Glutamatergic neuron (in vitro differentiated cells): ENCODE measurements at regions not wholly inside any gene's neighbourhood (a gene's known extent, or its start where the extent isn't known, plus 50 kb on each side); places are given as distances from the start of the nearest gene placed in this dataset.

Experiments
- DNase-seq: peaks from one replicate; pipeline ENCODE4 v3.0.0; 2022
- H3K27ac Mint-ChIP-seq: one replicate; pipeline ENCODE4 v1.8.0; 2020; ENCODE audit warnings: mild to moderate bottlenecking, mixed read lengths, inconsistent platforms; ENCODE audit not compliant: unreplicated experiment
- H3K27me3 Mint-ChIP-seq: one replicate; pipeline ENCODE4 v1.8.0; 2020; ENCODE audit warnings: mild to moderate bottlenecking, moderate library complexity, mixed read lengths, inconsistent platforms; ENCODE audit not compliant: unreplicated experiment
- H3K36me3 Mint-ChIP-seq: one replicate; pipeline ENCODE4 v1.8.0; 2020; ENCODE audit warnings: mild to moderate bottlenecking, mixed read lengths, inconsistent platforms; ENCODE audit not compliant: unreplicated experiment
- H3K4me1 Mint-ChIP-seq: one replicate; pipeline ENCODE4 v1.8.0; 2020; ENCODE audit warnings: mild to moderate bottlenecking, low read depth, mixed read lengths, inconsistent platforms; ENCODE audit not compliant: unreplicated experiment
- H3K4me3 Mint-ChIP-seq: one replicate; pipeline ENCODE4 v1.8.0; 2020; ENCODE audit warnings: mild to moderate bottlenecking, mixed read lengths, inconsistent platforms; ENCODE audit not compliant: unreplicated experiment
- H3K9me3 Mint-ChIP-seq: one replicate; pipeline ENCODE4 v1.8.0; 2020; ENCODE audit warnings: mild to moderate bottlenecking, moderate library complexity, mixed read lengths, inconsistent platforms; ENCODE audit not compliant: unreplicated experiment
- CTCF ChIP-seq: fragments of 200-600 bp; sonication (generic); IDR thresholded peaks from one replicate; pipeline ENCODE4 v1.5.0; 2021; ENCODE audit not compliant: partially characterized antibody, unreplicated experiment

DNA sequence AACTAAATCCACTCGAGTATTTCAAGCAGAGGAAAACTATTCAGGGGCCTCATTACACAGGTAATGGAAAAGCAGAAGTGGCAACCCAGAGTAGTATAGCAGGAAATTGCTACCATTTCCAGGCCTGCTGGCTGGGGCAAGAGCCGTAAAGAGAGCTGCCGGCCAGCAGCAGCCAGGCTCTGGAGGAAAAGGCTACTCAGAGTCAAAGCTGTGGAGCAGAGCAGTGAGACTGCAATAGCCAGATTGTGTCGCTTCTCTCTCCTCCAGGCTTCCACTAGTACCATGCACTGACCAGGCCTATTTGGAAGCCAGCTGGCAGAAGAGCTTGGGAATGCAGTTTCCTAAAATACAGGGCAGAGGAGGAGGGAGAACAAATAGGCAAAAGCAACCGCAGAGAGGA lies 155.5 kb downstream of the OMA1 start:
- no peak overlapping the region for H3K27ac Mint-ChIP-seq
- H3K4me1 Mint-ChIP-seq, result peaks cover 20% of the 10 kb centered on the region
- H3K9me3 Mint-ChIP-seq, result no peaks in the 10 kb centered on the region
- DNase-seq, result peak; percentile 23
- H3K27me3 Mint-ChIP-seq, result no peaks in the 10 kb centered on the region
- no peak for TF ChIP-seq CTCF
- H3K4me3 Mint-ChIP-seq, result no peak overlapping the region
- H3K36me3 Mint-ChIP-seq, result no peaks in the 10 kb centered on the region

DNA sequence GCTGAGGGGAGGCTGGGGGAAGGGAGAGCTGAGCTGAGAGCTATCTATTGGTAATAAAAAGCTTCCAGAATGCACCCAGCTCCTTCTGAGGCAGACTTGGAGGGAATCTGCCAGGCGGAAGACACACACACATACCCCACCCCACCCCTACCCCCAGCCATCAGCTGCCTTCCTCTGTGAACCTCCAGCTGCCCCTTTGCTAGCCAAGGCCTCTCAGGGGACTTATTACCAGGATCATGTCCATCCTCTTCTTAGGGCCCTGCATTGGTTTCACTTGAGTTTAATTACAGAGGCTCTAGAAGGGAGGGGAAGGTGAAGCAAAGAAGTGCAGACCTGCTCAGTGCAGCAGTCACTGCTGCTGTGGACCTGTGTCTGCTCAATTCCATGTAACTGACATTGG lies 156.4 kb downstream of the OMA1 start:
- peaks cover 2% of the 10 kb centered on the region for H3K27me3 Mint-ChIP-seq
- peaks cover 12% of the 10 kb centered on the region for H3K4me1 Mint-ChIP-seq
- H3K27ac Mint-ChIP-seq, result peak overlapping the region; percentile 49
- peak overlapping the region; percentile 41 for H3K4me3 Mint-ChIP-seq
- peak; percentile 62 for DNase-seq
- no peak for TF ChIP-seq CTCF
- no peaks in the 10 kb centered on the region for H3K9me3 Mint-ChIP-seq
- no peaks in the 10 kb centered on the region for H3K36me3 Mint-ChIP-seq

GRCh38 chr1:58380345-58380744 lies 166.2 kb downstream of the OMA1 start:
- no peak overlapping the region for H3K27ac Mint-ChIP-seq
- H3K36me3 Mint-ChIP-seq, result no peaks in the 10 kb centered on the region
- no peaks in the 10 kb centered on the region for H3K4me1 Mint-ChIP-seq
- no peaks in the 10 kb centered on the region for H3K9me3 Mint-ChIP-seq
- peaks cover 2% of the 10 kb centered on the region for H3K27me3 Mint-ChIP-seq
- no peak overlapping the region for H3K4me3 Mint-ChIP-seq
- TF ChIP-seq CTCF, result no peak
- no peak for DNase-seq

DNA sequence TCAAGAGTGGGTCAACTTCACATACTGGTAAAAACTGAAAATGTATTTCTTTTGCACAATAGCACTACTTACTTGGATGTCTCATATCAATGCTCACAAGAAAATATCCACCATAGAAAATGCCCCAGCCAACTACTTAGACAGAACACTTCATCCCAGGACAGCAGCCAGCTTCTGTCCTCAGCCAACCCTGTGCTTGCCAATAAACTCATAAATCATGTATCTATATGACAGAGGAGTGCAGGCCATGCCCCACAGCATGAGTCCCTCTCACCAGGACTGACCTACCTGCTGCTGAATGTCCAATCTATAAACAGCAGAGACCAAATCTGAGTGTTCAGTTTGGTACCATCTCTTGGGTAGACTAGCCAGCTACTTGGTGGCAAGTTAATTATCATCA lies 179.3 kb downstream of the OMA1 start:
- H3K4me1 Mint-ChIP-seq, result no peaks in the 10 kb centered on the region
- H3K27me3 Mint-ChIP-seq, result peaks cover 2% of the 10 kb centered on the region
- DNase-seq, result no peak
- H3K27ac Mint-ChIP-seq, result no peak overlapping the region
- no peak for TF ChIP-seq CTCF
- H3K9me3 Mint-ChIP-seq, result peaks cover 4% of the 10 kb centered on the region
- no peak overlapping the region for H3K4me3 Mint-ChIP-seq
- H3K36me3 Mint-ChIP-seq, result peaks cover 13% of the 10 kb centered on the region

DNA sequence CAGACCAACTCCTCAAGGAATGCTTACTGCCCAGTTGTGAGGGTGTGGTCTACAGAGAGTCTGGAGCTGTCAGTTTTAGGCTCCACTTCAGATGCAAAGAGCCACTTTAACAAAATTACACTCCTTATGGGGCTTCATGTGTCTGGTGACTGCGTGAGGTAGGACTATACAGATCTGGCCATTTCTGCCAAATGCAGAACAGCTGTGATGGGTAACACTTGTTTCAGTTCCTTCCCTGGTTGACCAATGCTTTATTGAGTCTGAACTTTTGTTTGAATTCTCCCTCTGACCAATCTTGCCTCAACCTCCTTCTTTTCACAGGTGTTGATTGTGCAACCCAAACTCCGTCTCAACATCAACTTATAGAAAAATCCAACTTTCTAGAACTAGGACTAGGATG lies 181.2 kb downstream of the OMA1 start:
- DNase-seq, result no peak
- Mint-ChIP-seq H3K36me3 (no peaks in the 10 kb centered on the region), H3K27me3 (no peaks in the 10 kb centered on the region), H3K9me3 (no peaks in the 10 kb centered on the region), H3K4me1 (no peaks in the 10 kb centered on the region), H3K4me3 (no peak overlapping the region), H3K27ac (no peak overlapping the region)
- TF ChIP-seq CTCF, result no peak
